Activated CD4-positive, alpha-beta T cell treated with anti-CD3 and anti-CD28 coated beads, Interleukin-10, Interleukin-2, amounts not matched to agents 100 ng/mL and 50 ng/mL, durations not matched to agents 16 hours and 8 hours (primary cell): ENCODE measurements at regions not wholly inside any gene's neighbourhood (a gene's known extent, or its start where the extent isn't known, plus 50 kb on each side); places are given as distances from the start of the nearest gene placed in this dataset.
A peak's percentile ranks its signal among the peaks of the same experiment; 100 is the strongest.

Experiments used
- DNase-seq: peaks from one replicate; pipeline ENCODE4 v3.0.0-alpha.2; 2020

GRCh38 chr6:14728396-14729024 is 517.4 kb upstream of the JARID2 start:
- no peak for DNase-seq

GRCh38 chr6:14729129-14729871 is 516.6 kb upstream of the JARID2 start:
- no peak for DNase-seq

GRCh38 chr6:14730654-14731053 is 515.2 kb upstream of the JARID2 start:
- DNase-seq, result no peak

GRCh38 chr6:14731611-14732010 is 514.3 kb upstream of the JARID2 start:
- no peak for DNase-seq

GRCh38 chr6:14732226-14732843 is 513.5 kb upstream of the JARID2 start:
- DNase-seq, result no peak

GRCh38 chr6:14732844-14733757 is 512.8 kb upstream of the JARID2 start:
- DNase-seq, result peak; percentile 90

GRCh38 chr6:14734052-14734415 is 511.8 kb upstream of the JARID2 start:
- DNase-seq, result no peak

GRCh38 chr6:14734416-14735340 is 511.2 kb upstream of the JARID2 start:
- DNase-seq, result peak; percentile 95

- DNase-seq, result peak; percentile 65
These were observed 509.8 kb upstream of the JARID2 start for GRCh38 chr6:14735956-14736486.

- no peak for DNase-seq
These were observed 509.3 kb upstream of the JARID2 start for GRCh38 chr6:14736554-14736953.

- no peak for DNase-seq
These were observed 507.4 kb upstream of the JARID2 start for GRCh38 chr6:14738497-14738896.

- DNase-seq, result no peak
These were observed 506.9 kb upstream of the JARID2 start for GRCh38 chr6:14738933-14739332.

- no peak for DNase-seq
These were observed 506.0 kb upstream of the JARID2 start for GRCh38 chr6:14739827-14740226.

- DNase-seq, result no peak
These were observed 503.7 kb upstream of the JARID2 start for GRCh38 chr6:14742171-14742570.

- no peak for DNase-seq
These were observed 503.2 kb upstream of the JARID2 start for GRCh38 chr6:14742680-14743079.

GRCh38 chr6:14743144-14743473 is 502.8 kb upstream of the JARID2 start:
- DNase-seq, result no peak

- DNase-seq, result peak; percentile 96
These were observed 502.2 kb upstream of the JARID2 start for GRCh38 chr6:14743474-14744211.

GRCh38 chr6:14744212-14744556 is 501.7 kb upstream of the JARID2 start:
- no peak for DNase-seq

GRCh38 chr6:14746139-14746837 is 499.6 kb upstream of the JARID2 start:
- no peak for DNase-seq

- peak; percentile 67 for DNase-seq
These were observed 497.9 kb upstream of the JARID2 start for GRCh38 chr6:14747881-14748520.
